A673 (cell line): ENCODE measurements at regions not wholly inside any gene's neighbourhood (a gene's known extent, or its start where the extent isn't known, plus 50 kb on each side); places are given as distances from the start of the nearest gene placed in this dataset.
A peak's percentile ranks its signal among the peaks of the same experiment; 100 is the strongest.

ENCODE experiments used
- BruUV-seq: library from RNA; stranded (reverse); fragments of 400-500 nt; replicated peaks from 2 replicates; lab custom pipeline; 2021; lab: Mats Ljungman, UMichigan
- CTCF ChIA-PET: fragments of 300-600 bp; sonication (Branson Sonifier 250); formaldehyde crosslinking; loops from one replicate; lab custom pipeline; 2022; ENCODE audit warnings: antibody characterized with exemption; lab: Charles Lee
- POLR2A ChIA-PET: fragments of 300-600 bp; sonication (Branson Sonifier 250); formaldehyde crosslinking; loops from one replicate; lab custom pipeline; 2022; ENCODE audit warnings: antibody characterized with exemption; ENCODE audit not compliant: low non-redundant PET; lab: Charles Lee
- DNase-seq: peaks from one replicate; pipeline ENCODE4 v3.0.0-alpha.2; 2015; ENCODE audit warnings: low spot score
- H3K27ac ChIP-seq: fragments of 200-600 bp; sonication (generic); 2 replicates; pipeline ENCODE4 v1.5.1; 2016; ENCODE audit warnings: mixed run types, low read depth, mild to moderate bottlenecking, mixed read lengths, antibody characterized with exemption, low read length; ENCODE audit not compliant: poor library complexity, severe bottlenecking
- H3K27me3 ChIP-seq: fragments of 200-600 bp; sonication (generic); replicated peaks from 2 replicates; pipeline ENCODE4 v1.6.1; 2017; ENCODE audit warnings: mixed run types, low read depth, mild to moderate bottlenecking, mixed read lengths, antibody characterized with exemption, low read length; ENCODE audit not compliant: insufficient read depth, poor library complexity
- H3K36me3 ChIP-seq: fragments of 200-600 bp; sonication (generic); 2 replicates; pipeline ENCODE4 v1.6.1; 2016; ENCODE audit warnings: mixed run types, mild to moderate bottlenecking, mixed read lengths, antibody characterized with exemption, low read length; ENCODE audit not compliant: insufficient read depth, poor library complexity, severe bottlenecking
- H3K4me1 ChIP-seq: fragments of 200-600 bp; sonication (generic); 2 replicates; pipeline ENCODE4 v1.6.1; 2017; ENCODE audit warnings: mixed run types, mild to moderate bottlenecking, mixed read lengths, antibody characterized with exemption, low read length; ENCODE audit not compliant: insufficient read depth, poor library complexity, severe bottlenecking
- H3K4me3 ChIP-seq: fragments of 200-600 bp; sonication (generic); 2 replicates; pipeline ENCODE4 v1.5.1; 2016; ENCODE audit warnings: low read depth, mixed run types, mild to moderate bottlenecking, mixed read lengths, low read length; ENCODE audit not compliant: poor library complexity, severe bottlenecking
- H3K9me3 ChIP-seq: fragments of 200-600 bp; sonication (generic); 2 replicates; pipeline ENCODE4 v1.6.1; 2016; ENCODE audit warnings: mixed run types, low read depth, mild to moderate bottlenecking, mixed read lengths, antibody characterized with exemption, low read length; ENCODE audit not compliant: poor library complexity, severe bottlenecking
- CTCF ChIP-seq: fragments of 300-800, 200-600 bp; sonication (generic); conservative IDR thresholded peaks from 2 replicates; pipeline ENCODE4 v1.5.1; 2017; ENCODE audit warnings: low read depth, mild to moderate bottlenecking, antibody characterized with exemption, low read length, moderate library complexity, mixed read lengths
- EZH2 ChIP-seq: fragments of 200-600 bp; sonication (generic); IDR thresholded peaks from 2 replicates; pipeline ENCODE4 v1.6.1; 2017; ENCODE audit warnings: borderline replicate concordance, low read depth, mild to moderate bottlenecking, mixed read lengths, antibody characterized with exemption, low read length; ENCODE audit not compliant: poor library complexity, severe bottlenecking
- intact Hi-C: fragments of 100-400 bp; cut with micrococcal nuclease; formaldehyde crosslinking; loops from one replicate; pipeline ENCODE4 v1.10.0; 2022; ENCODE audit not compliant: unreplicated experiment

GRCh38 chr9:28209130-28209529 lies 635.8 kb upstream of the C9orf72 start:
- H3K9me3 ChIP-seq = no peaks in the 10 kb centered on the region
- BruUV-seq = no TSS peak
- intact Hi-C loops = no loop called here
- ChIA-PET CTCF (no interaction called here), POLR2A (no interaction called here)
- TF ChIP-seq EZH2 (no peak), CTCF (no peak)
- H3K4me3 ChIP-seq = no peak overlapping the region
- no peaks in the 10 kb centered on the region for H3K27me3 ChIP-seq
- H3K4me1 ChIP-seq = peaks cover 17% of the 10 kb centered on the region
- H3K27ac ChIP-seq = no peak overlapping the region
- no peaks in the 10 kb centered on the region for H3K36me3 ChIP-seq
- no peak for DNase-seq

- Histone ChIP-seq H3K4me3 (no peak overlapping the region), H3K4me1 (peaks cover 5% of the 10 kb centered on the region), H3K9me3 (no peaks in the 10 kb centered on the region), H3K27ac (no peak overlapping the region), H3K36me3 (no peaks in the 10 kb centered on the region), H3K27me3 (no peaks in the 10 kb centered on the region)
- CTCF ChIA-PET = no interaction called here
- POLR2A ChIA-PET = no interaction called here
- BruUV-seq = no TSS peak
- TF ChIP-seq EZH2 (no peak), CTCF (no peak)
- peak; percentile 81 for DNase-seq
- intact Hi-C loops = no loop called here
Observed at GRCh38 chr9:28212979-28213378, 639.7 kb upstream of the C9orf72 start.

- TF ChIP-seq CTCF (no peak), EZH2 (no peak)
- H3K4me3 ChIP-seq = no peak overlapping the region
- POLR2A ChIA-PET = interaction anchor here (0.7 kb wide), 1 partner anchor 228 kb away, joined by 3 read pairs; no protein-coding TSS in a partner anchor
- intact Hi-C loops = no loop called here
- H3K27ac ChIP-seq = no peak overlapping the region
- DNase-seq = peak; percentile 6
- H3K4me1 ChIP-seq = peaks cover 5% of the 10 kb centered on the region
- H3K27me3 ChIP-seq = no peaks in the 10 kb centered on the region
- CTCF ChIA-PET = no interaction called here
- BruUV-seq = no TSS peak
- no peaks in the 10 kb centered on the region for H3K9me3 ChIP-seq
- H3K36me3 ChIP-seq = no peaks in the 10 kb centered on the region
Observed at GRCh38 chr9:28215536-28216299, 642.4 kb upstream of the C9orf72 start.
